MCF 10A (cell line): ENCODE measurements at regions not wholly inside any gene's neighbourhood (a gene's known extent, or its start where the extent isn't known, plus 50 kb on each side); places are given as distances from the start of the nearest gene placed in this dataset.

Experiments used
- BruUV-seq: library from RNA; stranded (reverse); fragments of 400-500 nt; replicated peaks from 2 replicates; lab custom pipeline; 2021; lab: Mats Ljungman, UMichigan
- CTCF ChIA-PET: fragments of 300-600 bp; sonication (Branson Sonifier 250); formaldehyde crosslinking; extraction: SDS; loops from one replicate; lab custom pipeline; 2021; ENCODE audit warnings: antibody characterized with exemption, inconsistent platforms; lab: Yijun Ruan, JAX
- POLR2A ChIA-PET: fragments of 300-600, 350-650 bp; sonication (Branson Sonifier 250); formaldehyde crosslinking; extraction: SDS; loops from one replicate; lab custom pipeline; 2020; ENCODE audit warnings: antibody characterized with exemption, inconsistent platforms; lab: Yijun Ruan, JAX
- DNase-seq: peaks from one replicate; pipeline ENCODE4 v3.0.0-alpha.2; 2018; ENCODE audit not compliant: unreplicated experiment
- H3K27ac Mint-ChIP-seq: one replicate; pipeline ENCODE4 v1.8.0; 2022; ENCODE audit warnings: mild to moderate bottlenecking, low read depth, mixed read lengths; ENCODE audit not compliant: unreplicated experiment
- H3K27me3 Mint-ChIP-seq: one replicate; pipeline ENCODE4 v1.8.0; 2022; ENCODE audit warnings: mixed read lengths; ENCODE audit not compliant: insufficient read depth, unreplicated experiment
- H3K36me3 Mint-ChIP-seq: one replicate; pipeline ENCODE4 v1.8.0; 2022; ENCODE audit warnings: mild to moderate bottlenecking, moderate library complexity, mixed read lengths; ENCODE audit not compliant: insufficient read depth, unreplicated experiment
- H3K4me1 Mint-ChIP-seq: one replicate; pipeline ENCODE4 v1.8.0; 2022; ENCODE audit warnings: mixed read lengths; ENCODE audit not compliant: insufficient read depth, unreplicated experiment
- H3K4me3 Mint-ChIP-seq: one replicate; pipeline ENCODE4 v1.8.0; 2022; ENCODE audit warnings: mild to moderate bottlenecking, moderate library complexity, mixed read lengths; ENCODE audit not compliant: unreplicated experiment
- H3K9me3 Mint-ChIP-seq: one replicate; pipeline ENCODE4 v1.8.0; 2022; ENCODE audit warnings: mixed read lengths; ENCODE audit not compliant: unreplicated experiment
- intact Hi-C: fragments of 100-400 bp; cut with micrococcal nuclease; formaldehyde crosslinking; loops from 2 replicates; pipeline ENCODE4 v1.14.1; 2022
- TF ChIP-seq, protein P1 (sequence below): fragments of 200-600 bp; IDR thresholded peaks from one replicate; pipeline ENCODE4 v1.8.0; 2022; ENCODE audit warnings: antibody characterized with exemption, mild to moderate bottlenecking; ENCODE audit not compliant: unreplicated experiment

GRCh38 chr2:234577191-234577590 lies 80.3 kb upstream of the ARL4C start:
- H3K9me3 Mint-ChIP-seq, result no peaks in the 10 kb centered on the region
- H3K4me3 Mint-ChIP-seq, result no peak overlapping the region
- no peak for DNase-seq
- intact Hi-C loops, result no loop called here
- H3K4me1 Mint-ChIP-seq, result no peaks in the 10 kb centered on the region
- CTCF ChIA-PET, result interaction anchor here (1.2 kb wide), 1 partner anchor 540 kb away, joined by 4 read pairs; no protein-coding TSS in a partner anchor
- no TSS peak for BruUV-seq
- TF ChIP-seq, protein P1, sequence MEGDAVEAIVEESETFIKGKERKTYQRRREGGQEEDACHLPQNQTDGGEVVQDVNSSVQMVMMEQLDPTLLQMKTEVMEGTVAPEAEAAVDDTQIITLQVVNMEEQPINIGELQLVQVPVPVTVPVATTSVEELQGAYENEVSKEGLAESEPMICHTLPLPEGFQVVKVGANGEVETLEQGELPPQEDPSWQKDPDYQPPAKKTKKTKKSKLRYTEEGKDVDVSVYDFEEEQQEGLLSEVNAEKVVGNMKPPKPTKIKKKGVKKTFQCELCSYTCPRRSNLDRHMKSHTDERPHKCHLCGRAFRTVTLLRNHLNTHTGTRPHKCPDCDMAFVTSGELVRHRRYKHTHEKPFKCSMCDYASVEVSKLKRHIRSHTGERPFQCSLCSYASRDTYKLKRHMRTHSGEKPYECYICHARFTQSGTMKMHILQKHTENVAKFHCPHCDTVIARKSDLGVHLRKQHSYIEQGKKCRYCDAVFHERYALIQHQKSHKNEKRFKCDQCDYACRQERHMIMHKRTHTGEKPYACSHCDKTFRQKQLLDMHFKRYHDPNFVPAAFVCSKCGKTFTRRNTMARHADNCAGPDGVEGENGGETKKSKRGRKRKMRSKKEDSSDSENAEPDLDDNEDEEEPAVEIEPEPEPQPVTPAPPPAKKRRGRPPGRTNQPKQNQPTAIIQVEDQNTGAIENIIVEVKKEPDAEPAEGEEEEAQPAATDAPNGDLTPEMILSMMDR, result no peak
- POLR2A ChIA-PET, result no interaction called here
- no peak overlapping the region for H3K27ac Mint-ChIP-seq
- H3K27me3 Mint-ChIP-seq, result peaks cover 10% of the 10 kb centered on the region
- no peaks in the 10 kb centered on the region for H3K36me3 Mint-ChIP-seq

DNA sequence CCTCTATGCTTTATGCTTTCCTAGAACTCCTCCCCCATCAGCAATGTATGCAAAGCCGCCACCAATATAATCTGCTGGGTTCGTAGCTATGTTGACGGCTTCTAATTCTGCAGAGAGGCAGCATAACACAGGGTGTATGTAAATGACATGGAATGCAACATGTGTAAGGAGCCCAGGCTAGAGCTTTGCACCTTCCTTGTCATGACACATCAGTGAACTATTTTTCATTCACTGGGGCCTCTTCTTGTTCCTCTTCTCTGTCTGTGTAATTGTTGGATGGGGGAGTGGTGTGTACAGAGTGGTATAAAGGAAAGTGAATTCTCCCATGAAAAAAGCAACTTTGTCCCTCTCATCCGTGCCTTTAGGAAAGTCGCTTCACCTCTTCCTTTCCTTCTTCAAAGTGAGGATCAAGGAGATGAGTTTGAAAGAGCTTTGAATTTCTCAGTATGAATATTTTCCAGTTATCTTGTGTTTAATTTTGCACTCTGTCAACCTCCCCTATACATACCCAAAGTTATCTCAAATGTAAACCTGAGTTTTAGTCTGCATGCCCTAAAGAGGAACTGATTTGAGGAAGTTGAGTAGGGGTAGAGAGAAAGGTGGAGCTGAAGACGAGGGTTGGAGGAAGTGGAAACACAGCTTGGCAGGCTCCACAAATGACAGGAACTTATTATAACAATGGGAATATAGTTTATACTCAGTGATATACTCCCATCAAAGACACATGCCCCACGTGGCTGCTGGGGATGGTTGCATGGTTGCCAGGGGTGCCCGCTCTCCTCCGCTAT lies 74.9 kb upstream of the ARL4C start:
- intact Hi-C loops, result no loop called here
- ChIA-PET CTCF (interaction anchor here (0.6 to 1.3 kb wide), 4 partner anchors 28 to 552 kb away, joined by 4 read pairs; no protein-coding TSS in a partner anchor), POLR2A (no interaction called here)
- Mint-ChIP-seq H3K9me3 (no peaks in the 10 kb centered on the region), H3K36me3 (no peaks in the 10 kb centered on the region), H3K4me3 (no peak overlapping the region), H3K27ac (no peak overlapping the region), H3K27me3 (no peaks in the 10 kb centered on the region), H3K4me1 (no peaks in the 10 kb centered on the region)
- TF ChIP-seq, protein P1, result no peak
- BruUV-seq, result no TSS peak
- DNase-seq, result no peak

DNA sequence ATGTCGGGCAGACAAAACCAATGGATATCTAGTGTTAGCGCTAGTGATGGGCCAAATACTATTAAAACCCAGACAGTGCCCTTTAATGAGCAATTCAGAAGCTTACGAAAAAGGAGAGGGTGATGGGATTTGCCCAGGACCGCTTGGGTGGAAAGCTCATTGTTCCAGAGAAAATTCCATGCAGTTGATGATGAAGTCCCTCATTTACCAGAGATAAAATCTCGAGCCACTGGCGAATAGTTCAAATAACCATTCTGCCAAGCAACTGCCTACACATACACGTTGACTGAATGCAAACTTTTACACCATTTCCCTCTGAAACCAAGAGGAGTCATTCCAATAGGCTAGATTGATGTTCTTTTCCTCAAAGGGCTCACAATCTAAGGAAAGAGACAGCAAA lies 73.6 kb upstream of the ARL4C start:
- Mint-ChIP-seq H3K9me3 (no peaks in the 10 kb centered on the region), H3K27ac (no peak overlapping the region), H3K4me1 (no peaks in the 10 kb centered on the region), H3K4me3 (no peak overlapping the region), H3K27me3 (no peaks in the 10 kb centered on the region), H3K36me3 (no peaks in the 10 kb centered on the region)
- DNase-seq, result no peak
- TF ChIP-seq, protein P1, result no peak
- CTCF ChIA-PET, result no interaction called here
- BruUV-seq, result no TSS peak
- intact Hi-C loops, result no loop called here
- POLR2A ChIA-PET, result no interaction called here

GRCh38 chr2:234569776-234570430 lies 73.0 kb upstream of the ARL4C start:
- Mint-ChIP-seq H3K9me3 (no peaks in the 10 kb centered on the region), H3K36me3 (no peaks in the 10 kb centered on the region), H3K4me1 (no peaks in the 10 kb centered on the region), H3K27ac (no peak overlapping the region), H3K4me3 (no peak overlapping the region), H3K27me3 (no peaks in the 10 kb centered on the region)
- ChIA-PET POLR2A (no interaction called here), CTCF (interaction anchor here (0.5 kb wide), 1 partner anchor 538 kb away, joined by 3 read pairs; no protein-coding TSS in a partner anchor)
- no peak for DNase-seq
- intact Hi-C loops, result no loop called here
- TF ChIP-seq, protein P1, result no peak
- BruUV-seq, result no TSS peak
